ENCODE measurements at regions not wholly inside any gene's neighbourhood (a gene's known extent, or its start where the extent isn't known, plus 50 kb on each side); places are given as distances from the start of the nearest gene placed in this dataset.

GRCh38 chr1:234773936-234774677, 164.1 kb upstream of the IRF2BP2 start:
- Histone ChIP-seq H3K27ac (ENCODE audit: control insufficient read depth, insufficient read depth, low read length) (no peak overlapping the region), H3K27me3 (ENCODE audit: control insufficient read depth, extremely low read depth, insufficient read depth, low read length) (peaks cover 16% of the 10 kb centered on the region), H4K20me1 (ENCODE audit: control insufficient read depth, extremely low read depth, insufficient read depth, low read length) (no peaks in the 10 kb centered on the region), H3K9ac (ENCODE audit: control insufficient read depth, extremely low read depth, insufficient read depth, low read length) (no peak overlapping the region), H2AFZ (ENCODE audit: control insufficient read depth, low read length) (no peak overlapping the region), H3K36me3 (ENCODE audit: control insufficient read depth in 2 of 2, extremely low read depth in 1 of 2, insufficient read depth in 2 of 2, low read length in 2 of 2) (no peaks in the 10 kb centered on the region), H3K4me3 (ENCODE audit: control insufficient read depth in 2 of 3, extremely low read depth in 1 of 3, insufficient read depth in 2 of 3, low read depth in 1 of 3, low read length in 3 of 3) (no peak overlapping the region), H3K9me3 (ENCODE audit: control insufficient read depth, low read depth, low read length) (peaks cover 3% of the 10 kb centered on the region), H3K9me1 (ENCODE audit: control insufficient read depth, extremely low read depth, insufficient read depth, low read length) (no peaks in the 10 kb centered on the region), H3K79me2 (ENCODE audit: control insufficient read depth, insufficient read depth, low read length) (no peaks in the 10 kb centered on the region), H3K4me1 (ENCODE audit: control insufficient read depth, extremely low read depth, insufficient read depth, low read length) (peaks cover 16% of the 10 kb centered on the region), H3K4me2 (ENCODE audit: control insufficient read depth, extremely low read depth, insufficient read depth, low read depth, low read length) (no peak overlapping the region)
- TF ChIP-seq EZH2 (IDR thresholded peaks at IDR 0.05; ENCODE audit: low read length), result no peak
- TF ChIP-seq CTCF (optimal IDR thresholded peaks at IDR 0.05 in 1 of 3, IDR thresholded peaks at IDR 0.05 in 1 of 3, conservative IDR thresholded peaks at IDR 0.05 in 1 of 3; ENCODE audit: extremely low read depth in 1 of 3, insufficient read depth in 2 of 3, low read length in 3 of 3), result no peak
- DNase-seq (ENCODE audit: low read depth, low spot score) (no peak), FAIRE-seq (no peak)
- dilution Hi-C loops (cut with MboI; ENCODE audit: extremely low pct_ligation_motif_present, low sequenced_read_pairs), result no loop called here

GRCh38 chr1:234772345-234773147, 162.6 kb upstream of the IRF2BP2 start:
- no peaks in the 10 kb centered on the region for H3K9me1 ChIP-seq (ENCODE audit: control insufficient read depth, extremely low read depth, insufficient read depth, low read length)
- peak; percentile 95 for DNase-seq (ENCODE audit: low read depth, low spot score)
- no peak overlapping the region for H2AFZ ChIP-seq (ENCODE audit: control insufficient read depth, low read length)
- peaks cover 7% of the 10 kb centered on the region for H3K27me3 ChIP-seq (ENCODE audit: control insufficient read depth, extremely low read depth, insufficient read depth, low read length)
- H3K4me2 ChIP-seq (ENCODE audit: control insufficient read depth, extremely low read depth, insufficient read depth, low read depth, low read length), result peak overlapping the region; percentile 31
- TF ChIP-seq EZH2 (IDR thresholded peaks at IDR 0.05; ENCODE audit: low read length) (no peak), CTCF (optimal IDR thresholded peaks at IDR 0.05 in 1 of 3, IDR thresholded peaks at IDR 0.05 in 1 of 3, conservative IDR thresholded peaks at IDR 0.05 in 1 of 3; ENCODE audit: extremely low read depth in 1 of 3, insufficient read depth in 2 of 3, low read length in 3 of 3) (no peak)
- peaks cover 16% of the 10 kb centered on the region for H3K4me1 ChIP-seq (ENCODE audit: control insufficient read depth, extremely low read depth, insufficient read depth, low read length)
- peak overlapping the region; percentile 49 for H3K9ac ChIP-seq (ENCODE audit: control insufficient read depth, extremely low read depth, insufficient read depth, low read length)
- H3K4me3 ChIP-seq (ENCODE audit: control insufficient read depth in 2 of 3, extremely low read depth in 1 of 3, insufficient read depth in 2 of 3, low read depth in 1 of 3, low read length in 3 of 3), result no peak overlapping the region
- dilution Hi-C loops (cut with MboI; ENCODE audit: extremely low pct_ligation_motif_present, low sequenced_read_pairs), result no loop called here
- peak overlapping the region; percentile 68 for H3K27ac ChIP-seq (ENCODE audit: control insufficient read depth, insufficient read depth, low read length)
- H3K36me3 ChIP-seq (ENCODE audit: control insufficient read depth in 2 of 2, extremely low read depth in 1 of 2, insufficient read depth in 2 of 2, low read length in 2 of 2), result no peaks in the 10 kb centered on the region
- no peaks in the 10 kb centered on the region for H4K20me1 ChIP-seq (ENCODE audit: control insufficient read depth, extremely low read depth, insufficient read depth, low read length)
- FAIRE-seq, result peak; percentile 44
- peaks cover 3% of the 10 kb centered on the region for H3K9me3 ChIP-seq (ENCODE audit: control insufficient read depth, low read depth, low read length)
- H3K79me2 ChIP-seq (ENCODE audit: control insufficient read depth, insufficient read depth, low read length), result no peaks in the 10 kb centered on the region
